ENCODE measurements at regions not wholly inside any gene's neighbourhood (a gene's known extent, or its start where the extent isn't known, plus 50 kb on each side); places are given as distances from the start of the nearest gene placed in this dataset.

- TF ChIP-seq CTCF (IDR thresholded peaks at IDR 0.05 in 4 of 5, conservative IDR thresholded peaks at IDR 0.05 in 1 of 5): no peak
- no peak for TF ChIP-seq POLR2A (IDR thresholded peaks at IDR 0.05)
Observed at GRCh38 chr7:17558558-17559332, 260.3 kb downstream of the AHR start.
